ENCODE measurements at regions not wholly inside any gene's neighbourhood (a gene's known extent, or its start where the extent isn't known, plus 50 kb on each side); places are given as distances from the start of the nearest gene placed in this dataset.
A peak's percentile ranks its signal among the peaks of the same experiment; 100 is the strongest.

- ChIA-PET CTCF (interaction anchor here (0.6 to 1.2 kb wide), 5 partner anchors 145 to 483 kb away, joined by 3 read pairs; no protein-coding TSS in a partner anchor), POLR2A (no interaction called here)
- Histone ChIP-seq H3K27me3 (ENCODE audit: control insufficient read depth, insufficient read depth, low read length) (peaks cover 1% of the 10 kb centered on the region; the same call in 1 of the 2 replicates), H3K4me3 (ENCODE audit: low read depth, low read length) (no peak overlapping the region), H3K36me3 (ENCODE audit: control insufficient read depth, insufficient read depth, low read length) (no peaks in the 10 kb centered on the region)
- DNase-seq (ENCODE audit: low read depth), result no peak
- TF ChIP-seq CTCF (IDR thresholded peaks at IDR 0.05; ENCODE audit: insufficient read depth, low read depth, low read length), result no peak
Observed at GRCh38 chr4:153151535-153152455, 52.4 kb upstream of the TRIM2 start.

GRCh38 chr4:153152501-153153338 is 51.5 kb upstream of the TRIM2 start:
- DNase-seq (ENCODE audit: low read depth), result no peak
- ChIA-PET CTCF (interaction anchor here (1.2 to 1.4 kb wide), 2 partner anchors 10 to 482 kb away, joined by 3 read pairs; no protein-coding TSS in a partner anchor), POLR2A (no interaction called here)
- Histone ChIP-seq H3K27me3 (ENCODE audit: control insufficient read depth, insufficient read depth, low read length) (peaks cover 7% of the 10 kb centered on the region; the same call in 1 of the 2 replicates), H3K36me3 (ENCODE audit: control insufficient read depth, insufficient read depth, low read length) (no peaks in the 10 kb centered on the region), H3K4me3 (ENCODE audit: low read depth, low read length) (peak overlapping the region; percentile 46)
- TF ChIP-seq CTCF (IDR thresholded peaks at IDR 0.05; ENCODE audit: insufficient read depth, low read depth, low read length), result no peak

GRCh38 chr4:153153339-153153871 is 50.8 kb upstream of the TRIM2 start:
- POLR2A ChIA-PET, result no interaction called here
- CTCF ChIA-PET, result interaction anchor here (1.2 to 1.4 kb wide), 2 partner anchors 11 to 481 kb away, joined by 3 read pairs; no protein-coding TSS in a partner anchor
- DNase-seq (ENCODE audit: low read depth), result no peak
- no peak for TF ChIP-seq CTCF (IDR thresholded peaks at IDR 0.05; ENCODE audit: insufficient read depth, low read depth, low read length)
- H3K27me3 ChIP-seq (ENCODE audit: control insufficient read depth, insufficient read depth, low read length), result peaks cover 7% of the 10 kb centered on the region; the same call in 1 of the 2 replicates
- peak overlapping the region; percentile 46 for H3K4me3 ChIP-seq (ENCODE audit: low read depth, low read length)
- H3K36me3 ChIP-seq (ENCODE audit: control insufficient read depth, insufficient read depth, low read length), result no peaks in the 10 kb centered on the region

- no peak for TF ChIP-seq CTCF (IDR thresholded peaks at IDR 0.05; ENCODE audit: insufficient read depth, low read depth, low read length)
- ChIA-PET POLR2A (interaction anchor here (0.6 to 0.7 kb wide), 2 partner anchors 9 to 296 kb away, joined by 3 to 4 read pairs; no protein-coding TSS in a partner anchor), CTCF (interaction anchor here (1.4 kb wide), 1 partner anchor 12 kb away, joined by 3 read pairs; no protein-coding TSS in a partner anchor)
- no peak for DNase-seq (ENCODE audit: low read depth)
- no peak overlapping the region for H3K4me3 ChIP-seq (ENCODE audit: low read depth, low read length)
- peaks cover 7% of the 10 kb centered on the region; the same call in 1 of the 2 replicates for H3K27me3 ChIP-seq (ENCODE audit: control insufficient read depth, insufficient read depth, low read length)
- no peaks in the 10 kb centered on the region for H3K36me3 ChIP-seq (ENCODE audit: control insufficient read depth, insufficient read depth, low read length)
Observed at GRCh38 chr4:153154007-153154975, 50.0 kb upstream of the TRIM2 start.

All from BJ (cell line).